Stimulated activated CD8-positive, alpha-beta memory T cell treated with anti-CD3 and anti-CD28 coated beads, Interleukin-7, amount 100 ng/mL, for 48 hours (primary cell): ENCODE measurements at regions not wholly inside any gene's neighbourhood (a gene's known extent, or its start where the extent isn't known, plus 50 kb on each side); places are given as distances from the start of the nearest gene placed in this dataset.

ENCODE experiments used
- DNase-seq, 2 donors: peaks; one replicate each; pipeline ENCODE4 v3.0.0-alpha.2; 2020; ENCODE audit warnings: low read depth in 1 of 2; ENCODE audit errors: extremely low read depth in 1 of 2

DNA sequence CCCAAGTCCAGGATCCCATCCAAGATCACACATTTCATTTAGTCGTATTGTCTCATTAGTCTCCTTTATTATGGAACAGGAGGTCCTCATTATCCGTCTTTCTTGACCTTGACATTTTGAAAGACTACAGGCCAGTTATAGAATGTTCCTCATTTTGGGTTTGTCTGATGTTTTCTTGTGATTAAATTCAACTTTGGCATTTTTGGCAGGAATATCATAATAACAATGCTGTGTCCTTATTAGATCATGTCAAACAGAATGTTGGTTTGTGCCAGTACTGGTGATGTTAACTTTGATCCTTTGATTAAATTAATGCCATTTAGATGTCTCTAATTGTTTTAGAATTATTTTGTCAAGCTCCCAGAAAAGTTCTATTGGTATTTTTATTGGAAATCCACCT lies 106.5 kb upstream of the FRY start:
- no peak for DNase-seq

DNA sequence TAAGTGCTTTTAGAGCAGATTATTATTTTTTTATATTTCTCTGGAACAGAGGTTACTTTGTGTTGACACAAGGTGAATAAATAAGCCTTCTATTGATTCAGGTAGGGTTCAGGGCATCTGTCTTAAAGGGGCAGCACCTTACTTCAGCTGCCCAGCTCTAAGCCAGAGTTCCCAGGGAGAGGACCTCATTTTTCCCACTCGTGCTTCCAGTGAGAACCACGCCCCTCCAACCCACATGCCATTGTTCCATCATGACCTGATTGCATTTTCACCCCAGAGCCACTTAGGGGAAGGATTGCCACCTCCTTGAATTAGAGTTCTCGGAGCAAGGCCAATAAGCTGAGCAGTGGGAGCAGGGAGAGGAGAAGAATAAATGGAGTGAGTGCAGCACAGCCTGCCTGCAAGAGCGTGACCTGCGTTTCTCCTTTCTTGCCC lies 104.3 kb upstream of the FRY start:
- no peak for DNase-seq

DNA sequence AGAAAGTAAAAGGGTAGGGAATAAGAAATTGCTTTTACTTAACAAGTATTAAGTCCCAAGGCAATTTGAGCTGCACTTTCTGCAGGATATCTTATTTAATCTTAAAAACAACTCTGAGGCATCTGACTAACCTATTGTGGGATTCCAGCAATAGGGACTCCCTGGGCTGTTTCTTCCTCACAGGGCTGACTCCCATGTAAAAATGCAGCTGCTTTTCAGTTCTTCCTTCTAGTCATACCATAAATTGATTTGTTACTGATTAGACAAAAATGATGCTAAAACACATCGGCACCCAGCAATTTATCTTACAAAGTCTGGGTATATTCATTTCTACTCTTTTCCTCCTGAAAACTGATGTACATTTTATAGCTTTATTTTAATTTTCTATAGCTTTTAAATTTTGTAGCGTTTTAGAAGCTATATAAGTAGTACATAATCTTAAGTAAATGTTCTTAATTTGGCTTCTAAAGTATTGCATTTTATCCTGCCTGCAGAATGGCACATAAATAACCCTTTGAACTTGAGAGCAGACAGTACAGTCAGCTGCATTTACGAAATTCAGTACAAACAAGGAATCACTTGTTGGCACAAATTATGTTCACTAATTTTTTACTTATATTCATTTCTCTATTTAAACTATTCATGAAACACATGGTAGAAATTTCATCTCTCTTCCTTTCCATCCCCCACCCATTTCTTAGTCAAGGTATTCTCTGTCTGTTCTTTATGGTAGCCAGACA lies 102.4 kb upstream of the FRY start:
- DNase-seq, result no peak

DNA sequence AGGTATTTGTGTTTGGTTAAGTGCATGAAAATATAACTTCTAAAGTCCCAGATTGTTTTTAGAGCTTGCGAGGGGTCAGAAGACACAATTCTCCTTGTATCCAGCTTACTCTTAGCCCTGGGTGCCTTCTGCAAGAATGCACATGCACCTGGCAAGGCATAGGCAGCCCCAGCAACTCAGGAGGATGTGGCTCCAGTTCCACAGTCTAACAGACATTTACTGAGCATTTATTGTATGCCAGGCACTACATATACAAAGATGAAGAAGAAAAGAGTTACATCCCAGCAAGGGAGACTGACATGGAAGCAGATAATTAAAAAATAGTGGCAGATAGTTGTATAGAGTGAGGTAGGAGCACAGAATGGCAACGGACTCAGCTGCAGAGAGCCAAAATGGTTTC lies 101.1 kb upstream of the FRY start:
- no peak for DNase-seq

DNA sequence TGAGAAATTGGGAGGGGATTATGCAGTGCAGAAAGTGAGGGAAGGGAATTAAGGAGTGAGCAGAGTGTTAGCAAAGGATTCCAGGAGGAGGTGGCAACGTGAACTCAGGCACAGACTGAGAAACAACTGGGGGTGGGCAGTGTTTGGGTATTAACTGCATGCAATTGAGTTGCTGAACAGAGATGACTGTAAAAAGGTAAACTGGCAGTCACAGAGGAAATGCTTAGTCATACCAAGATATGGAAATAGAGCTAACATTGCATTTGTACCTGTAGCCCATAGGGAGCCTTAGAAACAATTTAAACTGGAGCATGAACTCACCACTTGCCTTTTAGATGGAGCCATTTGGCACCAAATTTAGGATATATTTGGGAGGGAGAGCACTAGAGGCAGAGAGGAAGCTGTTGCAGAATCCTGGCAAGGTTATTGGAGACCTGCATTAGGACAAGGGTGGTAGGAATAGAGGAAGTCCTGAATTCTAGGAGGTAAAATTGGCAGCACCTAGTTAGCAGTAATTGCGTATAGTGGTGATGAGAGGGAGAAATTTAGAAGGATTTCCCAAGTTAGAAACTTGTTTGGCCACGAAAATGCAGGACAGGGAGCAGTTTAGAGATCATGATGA lies 100.6 kb upstream of the FRY start:
- no peak for DNase-seq

DNA sequence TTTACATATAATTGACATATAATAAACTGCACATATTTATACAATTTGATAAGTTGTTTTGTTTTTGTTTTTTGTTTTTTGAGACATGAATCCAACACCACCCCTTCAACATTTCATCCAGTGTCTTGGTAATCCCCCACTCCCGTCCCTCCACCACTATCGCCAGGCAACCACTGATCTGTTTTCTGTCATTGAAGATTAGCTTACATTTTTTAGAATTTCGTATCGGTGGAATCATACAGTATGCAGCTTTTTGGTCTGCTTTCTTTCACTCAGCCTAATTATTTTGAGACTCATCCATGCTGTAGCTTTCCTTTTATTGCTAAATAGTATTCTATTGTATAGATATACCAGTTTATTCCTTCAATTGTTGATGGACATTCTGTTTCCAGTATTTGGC lies 94.1 kb upstream of the FRY start:
- no peak for DNase-seq

DNA sequence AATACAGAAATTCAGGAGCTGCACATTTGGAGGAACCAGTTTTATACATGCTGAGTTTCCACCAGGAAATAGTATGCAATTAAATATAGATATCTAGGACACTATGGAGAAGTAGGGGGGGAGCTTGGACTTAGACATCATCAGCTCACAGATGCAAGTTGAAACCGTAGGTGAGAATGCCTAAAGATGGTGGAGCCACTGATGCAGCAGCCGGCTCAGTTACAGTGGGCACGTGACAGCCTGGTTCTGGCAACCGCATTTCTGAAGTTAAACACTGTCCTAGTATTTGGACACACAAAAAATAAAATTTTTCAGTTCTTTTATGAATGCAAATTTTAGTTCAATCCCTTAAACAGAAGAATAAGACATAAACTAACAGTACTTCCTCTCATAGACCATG lies 91.5 kb upstream of the FRY start:
- DNase-seq, result no peak

DNA sequence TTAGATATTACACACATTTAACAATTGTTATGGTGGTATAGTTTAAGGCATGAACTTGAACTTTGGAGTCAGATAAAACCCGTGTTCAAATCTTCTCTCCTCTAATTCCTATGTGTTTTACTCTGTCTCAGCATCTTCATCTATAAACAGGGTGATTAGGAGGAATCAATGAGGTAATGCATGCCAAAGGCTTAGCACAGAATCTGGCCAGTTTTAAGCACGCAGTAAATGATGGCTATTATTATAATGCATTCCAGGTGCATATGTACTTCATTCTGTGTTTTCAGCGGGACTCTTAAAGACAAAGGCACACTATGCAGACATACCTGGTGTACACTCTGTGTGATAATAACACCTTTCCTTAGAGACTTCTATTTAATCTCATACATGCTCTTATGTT lies 88.0 kb upstream of the FRY start:
- no peak for DNase-seq

DNA sequence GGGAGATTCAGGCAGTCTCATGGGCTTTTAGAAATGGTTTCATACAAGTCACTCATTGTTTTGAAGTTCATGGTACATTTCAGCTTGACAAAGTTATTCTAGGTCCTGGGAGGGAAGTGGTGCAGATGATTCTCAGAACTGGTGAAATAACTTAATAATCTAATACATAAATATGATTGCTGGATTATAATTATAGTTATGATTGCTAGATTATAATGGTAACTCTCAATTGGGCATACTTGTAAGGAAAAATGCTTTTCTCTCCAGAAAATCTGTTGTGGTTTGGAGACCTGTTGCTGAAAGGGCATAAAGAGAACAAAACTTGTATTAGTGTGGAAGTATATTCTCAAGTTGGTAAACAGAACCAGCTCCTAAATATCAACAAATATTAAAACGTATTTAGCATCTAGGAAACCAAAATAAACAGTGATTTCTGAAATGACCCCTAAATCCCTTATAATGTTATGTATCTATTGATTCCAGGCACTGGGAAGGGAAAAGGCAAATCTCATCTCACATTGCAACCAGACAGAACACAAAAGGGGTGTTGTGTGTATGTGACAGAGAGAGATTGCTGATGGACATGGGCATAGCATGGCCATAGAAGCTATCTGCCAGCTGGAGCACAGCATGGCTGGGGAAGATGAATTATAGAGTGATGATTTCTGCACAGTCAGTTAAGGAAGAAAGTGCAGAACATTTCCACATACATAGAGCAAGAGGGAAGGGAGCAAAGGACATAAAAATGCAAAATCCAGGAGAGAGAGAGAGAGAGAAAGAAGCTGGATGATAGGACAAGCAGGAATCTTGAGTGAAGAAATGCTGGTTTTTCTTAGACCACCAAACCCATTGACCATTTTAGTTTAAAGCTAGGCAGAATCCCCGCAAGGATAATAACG lies 87.1 kb upstream of the FRY start:
- DNase-seq, result no peak

DNA sequence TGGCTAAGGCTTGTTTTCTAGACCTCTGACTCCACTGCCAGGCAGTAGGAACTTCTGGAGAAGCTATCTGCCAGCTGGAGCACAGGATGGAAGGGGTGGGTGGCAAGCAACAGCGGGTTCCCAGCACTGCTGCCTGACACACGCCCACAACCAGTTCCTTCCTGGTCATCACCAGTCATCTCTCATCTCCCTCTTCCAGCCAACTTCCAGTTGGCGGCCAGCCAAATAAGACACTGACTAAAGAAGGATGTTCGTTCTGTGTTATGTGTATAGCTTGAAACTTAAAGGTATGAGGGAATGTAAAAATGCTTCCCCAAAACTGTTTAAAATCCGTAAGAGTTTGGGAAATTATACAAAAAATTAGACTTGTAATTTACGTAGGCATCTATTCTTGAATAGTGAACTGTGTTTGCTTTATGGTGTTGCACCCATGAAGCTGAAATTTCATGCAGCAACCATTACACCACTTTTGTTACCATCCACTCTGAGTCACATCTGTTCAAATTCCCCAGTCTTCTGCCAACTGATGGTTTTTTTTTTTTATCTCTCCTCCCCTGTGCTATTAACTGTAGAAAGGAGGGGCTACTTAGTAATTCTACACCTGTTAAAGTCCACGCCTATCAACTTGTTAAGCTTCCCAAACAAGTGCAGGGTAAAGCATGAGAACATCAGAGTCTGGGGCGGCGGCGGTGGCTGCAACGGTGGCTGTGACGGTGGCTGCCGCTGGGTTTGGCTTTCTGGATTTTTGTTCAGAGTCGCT lies 86.2 kb upstream of the FRY start:
- no peak for DNase-seq

DNA sequence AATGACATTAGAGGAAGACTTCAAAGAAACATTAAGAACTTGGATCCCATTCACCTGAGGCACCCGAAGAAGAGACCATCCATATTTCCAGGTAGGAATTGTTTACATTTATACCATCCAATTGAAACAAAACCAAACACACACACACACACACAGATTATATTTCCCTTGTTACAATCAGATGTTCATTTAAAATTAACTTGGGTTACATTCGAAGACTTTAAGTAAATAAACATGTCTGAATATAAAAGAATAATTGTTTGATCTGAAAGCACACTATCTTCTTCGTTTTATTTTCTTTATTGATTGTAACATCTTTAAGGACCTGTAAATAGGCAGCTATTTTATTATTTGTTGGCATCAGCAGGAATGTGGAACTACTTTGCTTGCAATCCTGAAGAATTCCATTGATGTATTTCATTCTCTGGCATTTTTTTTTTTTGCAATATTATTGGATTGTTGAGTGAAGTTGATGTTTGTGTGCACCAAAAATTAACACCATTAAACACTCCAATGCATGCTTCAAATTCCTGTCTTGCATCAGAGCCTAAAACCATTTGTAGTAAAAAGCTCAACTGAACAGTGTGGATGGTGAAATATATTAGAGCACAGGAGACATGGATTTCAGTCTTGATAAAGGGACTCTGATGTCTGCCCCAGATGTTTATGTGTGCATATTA lies 85.3 kb upstream of the FRY start:
- DNase-seq, result no peak

DNA sequence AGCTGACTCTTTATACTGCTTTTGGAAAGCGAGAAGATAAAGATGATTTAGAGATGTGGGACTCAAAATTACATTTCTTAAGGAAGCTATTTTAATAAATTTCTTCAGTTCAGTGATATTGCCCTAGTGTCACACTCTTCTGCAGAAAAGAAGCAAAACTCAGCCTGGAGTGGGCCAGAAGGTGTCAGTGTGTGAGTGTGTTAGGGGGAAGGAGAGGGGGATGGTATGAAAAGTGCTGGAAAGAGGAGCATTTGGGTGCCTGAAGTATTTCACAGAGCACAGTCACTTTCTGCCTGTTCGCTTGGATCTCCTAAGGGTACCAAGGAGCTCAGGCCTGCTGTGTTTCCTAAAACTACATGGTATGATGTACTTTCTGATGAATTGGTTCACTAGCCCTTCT lies 84.5 kb upstream of the FRY start:
- DNase-seq, result no peak

DNA sequence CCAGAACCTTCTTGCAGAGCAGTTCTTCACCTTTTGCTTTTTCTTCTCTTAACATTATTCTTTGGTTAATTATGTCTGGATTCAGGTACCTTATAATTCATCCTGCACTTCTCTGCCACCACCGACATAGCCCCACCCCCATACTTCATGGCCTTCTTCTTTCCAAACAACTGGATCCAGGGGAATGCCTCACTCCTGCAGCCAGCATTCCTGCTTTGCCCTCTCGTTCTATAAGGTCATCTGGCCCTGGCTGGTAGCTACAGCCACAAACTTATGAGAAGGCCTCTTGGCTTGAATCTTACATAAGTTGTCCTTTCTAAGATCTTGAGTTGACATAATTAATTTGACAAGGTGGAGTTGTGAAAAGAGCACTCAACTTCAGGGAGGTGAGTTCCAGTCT lies 84.1 kb upstream of the FRY start:
- DNase-seq, result no peak

DNA sequence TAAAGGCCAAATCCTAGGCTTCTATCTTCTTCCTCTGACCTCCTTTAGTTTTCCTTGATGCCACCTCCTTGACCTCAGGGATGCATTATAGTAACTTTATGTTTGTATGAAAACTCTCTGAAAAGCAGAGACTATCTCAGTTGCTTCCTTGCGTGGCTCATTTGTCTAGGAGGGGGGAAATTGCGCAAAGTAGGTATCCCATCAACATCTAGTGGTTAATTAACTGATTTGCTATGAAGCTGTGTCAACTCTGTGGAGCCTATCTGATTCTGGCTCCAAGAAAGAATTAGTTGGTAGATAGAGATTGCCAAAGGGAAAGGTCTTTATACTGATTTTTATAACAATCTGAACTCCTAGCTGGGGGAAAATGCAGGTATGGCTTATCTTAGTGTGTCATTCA lies 82.1 kb upstream of the FRY start:
- DNase-seq, result no peak

DNA sequence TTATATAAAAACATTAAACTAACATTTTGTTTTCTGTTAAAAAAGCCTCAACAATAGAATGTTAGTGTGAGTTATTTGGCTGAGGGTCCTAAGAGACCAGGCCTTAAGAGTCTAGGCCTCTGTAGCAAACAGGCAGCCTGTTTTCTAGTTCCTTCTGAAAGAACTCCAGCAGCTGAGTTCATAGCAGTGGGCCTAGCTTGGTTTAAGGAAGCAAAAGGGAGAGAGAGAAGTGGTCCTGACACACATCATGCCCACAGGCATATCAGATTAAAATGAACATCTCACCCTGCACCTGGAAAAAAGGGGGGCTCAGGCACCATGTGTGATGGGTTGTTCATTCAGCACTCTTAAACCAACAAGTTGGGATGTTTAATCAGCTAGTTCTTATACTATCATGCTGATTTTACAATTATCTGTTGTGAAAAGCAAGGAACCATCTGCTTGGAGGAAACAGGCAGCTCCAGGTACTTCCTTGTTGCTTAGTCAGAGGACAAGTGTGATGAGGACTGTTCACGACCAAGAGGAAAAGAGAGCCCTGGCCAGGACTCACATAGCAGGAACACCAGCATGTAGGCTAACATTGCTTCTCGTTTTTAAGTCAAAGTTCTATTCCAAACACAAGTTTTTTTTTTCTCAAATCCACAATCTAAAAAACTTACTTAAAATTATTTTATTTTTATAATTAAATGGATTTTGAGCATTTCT lies 81.3 kb upstream of the FRY start:
- DNase-seq, result no peak

DNA sequence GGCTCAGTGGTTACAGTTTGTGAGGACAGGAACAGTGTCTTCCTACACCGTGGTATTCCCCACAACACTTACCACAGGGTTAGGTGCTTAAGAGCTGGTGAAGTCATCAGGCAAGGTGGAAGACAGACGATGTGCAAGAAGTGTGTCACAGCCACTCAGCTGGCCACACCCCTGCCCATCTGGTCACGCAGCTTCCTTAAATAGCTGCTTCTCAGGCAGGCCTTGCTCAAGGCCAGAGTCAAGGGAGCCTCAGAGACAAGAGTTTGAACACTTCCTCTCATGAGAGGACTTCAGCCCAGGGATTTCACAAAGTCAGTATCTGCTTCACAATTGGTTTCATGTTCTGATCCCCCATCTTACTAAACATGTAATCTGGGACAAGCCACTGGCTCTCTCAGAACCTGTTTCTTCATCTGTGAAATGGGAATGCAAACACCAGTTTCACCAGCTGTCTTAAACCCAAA lies 80.3 kb upstream of the FRY start:
- DNase-seq, result no peak

DNA sequence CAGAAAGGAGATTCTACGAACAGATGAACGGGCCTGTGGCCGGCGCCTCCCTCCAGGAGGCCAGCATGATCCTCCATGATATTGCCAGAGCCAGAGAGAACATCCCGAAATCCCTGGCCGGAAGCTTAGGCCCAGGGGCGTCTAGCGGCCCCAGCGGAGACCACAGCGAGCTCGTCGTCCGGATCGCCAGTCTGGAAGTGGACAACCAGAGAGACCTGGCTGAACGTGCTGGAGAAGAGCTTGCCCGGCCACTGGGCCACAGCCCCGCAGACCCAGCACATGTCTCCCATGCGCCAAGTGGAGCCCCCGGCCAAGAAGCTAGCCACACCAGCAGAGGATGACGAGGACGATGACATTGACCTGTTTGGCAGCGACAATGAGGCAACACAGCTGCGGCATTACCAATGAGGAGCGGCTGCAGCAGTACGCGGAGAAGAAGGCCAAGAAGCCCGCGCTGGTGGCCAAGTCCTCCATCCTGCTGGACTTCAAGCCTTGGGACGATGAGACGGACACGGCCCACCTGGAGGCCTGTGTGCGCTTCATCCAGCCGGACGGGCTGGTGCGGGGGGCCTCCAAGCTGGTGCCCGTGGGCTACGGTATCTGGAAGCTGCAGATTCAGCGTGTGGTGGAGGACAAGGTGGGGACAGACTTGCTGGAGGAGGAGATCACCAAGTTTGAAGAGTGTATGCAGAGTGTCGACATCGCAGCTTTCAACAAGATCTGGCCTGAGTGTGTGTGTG lies 78.8 kb upstream of the FRY start:
- no peak for DNase-seq

DNA sequence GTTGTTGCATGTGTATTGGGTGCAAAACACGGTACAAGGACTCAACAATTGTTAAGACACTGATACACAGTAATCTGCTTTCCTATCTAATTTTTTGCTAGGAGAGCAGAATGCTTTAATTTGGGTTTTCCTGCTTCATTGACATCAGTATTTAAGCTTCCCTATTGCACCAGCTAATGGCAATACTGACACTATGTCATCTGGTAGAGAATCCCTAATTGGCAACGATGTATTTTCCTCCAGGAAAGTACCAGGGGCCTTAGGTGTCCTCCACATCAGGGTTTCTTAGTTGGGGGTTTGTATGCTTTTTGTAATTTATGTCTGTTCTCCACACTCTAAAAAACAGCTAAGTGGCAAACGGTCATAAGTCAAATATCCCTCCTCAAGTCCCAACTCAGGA lies 76.5 kb upstream of the FRY start:
- DNase-seq, result no peak

DNA sequence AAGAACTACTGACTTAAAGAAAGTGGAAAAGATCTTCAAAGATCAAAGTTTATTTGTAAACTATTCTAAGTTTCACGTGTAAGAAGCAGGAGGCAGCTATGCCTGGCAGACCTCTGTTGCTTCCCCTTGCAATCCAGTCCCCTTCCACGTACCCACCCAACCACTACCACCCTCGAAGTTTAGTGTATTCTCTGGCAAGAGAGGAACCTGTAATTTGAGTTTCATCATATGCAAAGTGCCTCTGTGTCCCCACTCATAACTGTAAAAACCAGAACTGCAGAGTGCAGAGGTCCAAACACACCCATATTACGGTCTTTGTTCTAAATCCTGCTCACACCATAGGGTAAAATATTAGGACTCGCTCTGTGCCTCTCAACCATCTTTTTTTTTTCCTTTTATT lies 75.8 kb upstream of the FRY start:
- DNase-seq, result no peak
